ENCODE measurements at regions not wholly inside any gene's neighbourhood (a gene's known extent, or its start where the extent isn't known, plus 50 kb on each side); places are given as distances from the start of the nearest gene placed in this dataset.
"Not testable (repeated sequence)": the region's sequence is repeated elsewhere in the genome, so short reads cannot be mapped to it uniquely, and the experiment has no call there.

GRCh38 chr13:37956536-37956935, 87.0 kb upstream of the TRPC4 start:
- Mint-ChIP-seq H3K4me3 (no peak overlapping the region), H3K27ac (no peak overlapping the region), H3K4me1 (no peaks in the 10 kb centered on the region), H3K9me3 (ENCODE audit: low read depth) (peaks cover 3% of the 10 kb centered on the region), H3K36me3 (no peaks in the 10 kb centered on the region), H3K27me3 (no peaks in the 10 kb centered on the region)
- DNase-seq (no peak), ATAC-seq (no peak)
- CTCF ChIA-PET: no interaction called here

- H3K4me1 Mint-ChIP-seq; H3K9me3 Mint-ChIP-seq (ENCODE audit: low read depth); H3K4me3 Mint-ChIP-seq; CTCF ChIA-PET; ATAC-seq; H3K36me3 Mint-ChIP-seq; H3K27ac Mint-ChIP-seq; DNase-seq; H3K27me3 Mint-ChIP-seq: not testable (repeated sequence)
Measured at GRCh38 chr13:37954597-37954996, 85.0 kb upstream of the TRPC4 start.

GRCh38 chr13:37954191-37954590, 84.6 kb upstream of the TRPC4 start:
- ATAC-seq (no peak), DNase-seq (no peak)
- Mint-ChIP-seq H3K4me1 (no peaks in the 10 kb centered on the region), H3K9me3 (ENCODE audit: low read depth) (peaks cover 1% of the 10 kb centered on the region), H3K4me3 (no peak overlapping the region), H3K36me3 (no peaks in the 10 kb centered on the region), H3K27ac (no peak overlapping the region), H3K27me3 (no peaks in the 10 kb centered on the region)
- CTCF ChIA-PET: no interaction called here

GRCh38 chr13:37953696-37954095, 84.1 kb upstream of the TRPC4 start:
- CTCF ChIA-PET: no interaction called here
- no peak for ATAC-seq

GRCh38 chr13:37950016-37950415, 80.4 kb upstream of the TRPC4 start:
- DNase-seq (no peak), ATAC-seq (no peak)
- Mint-ChIP-seq H3K36me3 (no peaks in the 10 kb centered on the region), H3K4me1 (no peaks in the 10 kb centered on the region), H3K9me3 (ENCODE audit: low read depth) (peaks cover 5% of the 10 kb centered on the region), H3K4me3 (no peak overlapping the region), H3K27me3 (no peaks in the 10 kb centered on the region), H3K27ac (no peak overlapping the region)
- CTCF ChIA-PET: no interaction called here

More at GRCh38 chr13:37953696-37954095, 84.1 kb upstream of the TRPC4 start:
- Mint-ChIP-seq H3K4me1 (no peaks in the 10 kb centered on the region), H3K9me3 (ENCODE audit: low read depth) (no peaks in the 10 kb centered on the region), H3K4me3 (no peak overlapping the region), H3K27me3 (no peaks in the 10 kb centered on the region), H3K36me3 (no peaks in the 10 kb centered on the region), H3K27ac (no peak overlapping the region)
- DNase-seq: no peak

GRCh38 chr13:37947419-37948140, 78.0 kb upstream of the TRPC4 start:
- Mint-ChIP-seq H3K4me1 (no peaks in the 10 kb centered on the region), H3K4me3 (no peak overlapping the region), H3K36me3 (no peaks in the 10 kb centered on the region), H3K27ac (no peak overlapping the region), H3K9me3 (ENCODE audit: low read depth) (peaks cover 5% of the 10 kb centered on the region), H3K27me3 (no peaks in the 10 kb centered on the region)
- ATAC-seq (no peak), DNase-seq (no peak)
- CTCF ChIA-PET: no interaction called here

GRCh38 chr13:37945651-37946575, 76.3 kb upstream of the TRPC4 start:
- H3K27ac Mint-ChIP-seq: no peak overlapping the region
- no peak overlapping the region for H3K4me3 Mint-ChIP-seq
- H3K9me3 Mint-ChIP-seq (ENCODE audit: low read depth): peaks cover 5% of the 10 kb centered on the region
- no peaks in the 10 kb centered on the region for H3K36me3 Mint-ChIP-seq
- H3K4me1 Mint-ChIP-seq: no peaks in the 10 kb centered on the region
- ATAC-seq: no peak
- CTCF ChIA-PET: no interaction called here
- DNase-seq: no peak
- no peaks in the 10 kb centered on the region for H3K27me3 Mint-ChIP-seq

GRCh38 chr13:37944869-37945442, 75.4 kb upstream of the TRPC4 start:
- CTCF ChIA-PET: no interaction called here
- DNase-seq: no peak
- ATAC-seq: no peak
- Mint-ChIP-seq H3K9me3 (ENCODE audit: low read depth) (peaks cover 5% of the 10 kb centered on the region), H3K27me3 (no peaks in the 10 kb centered on the region), H3K4me3 (no peak overlapping the region), H3K4me1 (no peaks in the 10 kb centered on the region), H3K27ac (no peak overlapping the region), H3K36me3 (no peaks in the 10 kb centered on the region)

GRCh38 chr13:37944081-37944868, 74.7 kb upstream of the TRPC4 start:
- ATAC-seq: no peak
- H3K4me3 Mint-ChIP-seq: no peak overlapping the region
- no peaks in the 10 kb centered on the region for H3K4me1 Mint-ChIP-seq
- H3K27me3 Mint-ChIP-seq: no peaks in the 10 kb centered on the region
- CTCF ChIA-PET: no interaction called here
- no peak for DNase-seq
- H3K27ac Mint-ChIP-seq: no peak overlapping the region
- H3K9me3 Mint-ChIP-seq (ENCODE audit: low read depth): peaks cover 5% of the 10 kb centered on the region
- H3K36me3 Mint-ChIP-seq: no peaks in the 10 kb centered on the region

- H3K4me1 Mint-ChIP-seq: no peaks in the 10 kb centered on the region
- DNase-seq: no peak
- peaks cover 3% of the 10 kb centered on the region for H3K9me3 Mint-ChIP-seq (ENCODE audit: low read depth)
- ATAC-seq: no peak
- H3K27ac Mint-ChIP-seq: no peak overlapping the region
- CTCF ChIA-PET: no interaction called here
- no peak overlapping the region for H3K4me3 Mint-ChIP-seq
- no peaks in the 10 kb centered on the region for H3K27me3 Mint-ChIP-seq
- no peaks in the 10 kb centered on the region for H3K36me3 Mint-ChIP-seq
Measured at GRCh38 chr13:37942929-37943328, 73.4 kb upstream of the TRPC4 start.

GRCh38 chr13:37934339-37935191, 65.0 kb upstream of the TRPC4 start:
- H3K27me3 Mint-ChIP-seq: no peaks in the 10 kb centered on the region
- peaks cover 2% of the 10 kb centered on the region for H3K9me3 Mint-ChIP-seq (ENCODE audit: low read depth)
- DNase-seq (no peak), ATAC-seq (no peak)
- CTCF ChIA-PET: no interaction called here
- no peaks in the 10 kb centered on the region for H3K4me1 Mint-ChIP-seq
- H3K36me3 Mint-ChIP-seq: no peaks in the 10 kb centered on the region
- H3K27ac Mint-ChIP-seq: no peak overlapping the region
- H3K4me3 Mint-ChIP-seq: no peak overlapping the region

- Mint-ChIP-seq H3K27me3 (no peaks in the 10 kb centered on the region), H3K4me3 (no peak overlapping the region), H3K4me1 (no peaks in the 10 kb centered on the region), H3K27ac (no peak overlapping the region), H3K9me3 (ENCODE audit: low read depth) (no peaks in the 10 kb centered on the region), H3K36me3 (no peaks in the 10 kb centered on the region)
- DNase-seq (no peak), ATAC-seq (no peak)
- CTCF ChIA-PET: no interaction called here
Measured at GRCh38 chr13:37929308-37929707, 59.7 kb upstream of the TRPC4 start.

- CTCF ChIA-PET: no interaction called here
- H3K9me3 Mint-ChIP-seq (ENCODE audit: low read depth): no peaks in the 10 kb centered on the region
- no peaks in the 10 kb centered on the region for H3K36me3 Mint-ChIP-seq
- H3K27ac Mint-ChIP-seq: no peak overlapping the region
- no peaks in the 10 kb centered on the region for H3K27me3 Mint-ChIP-seq
- H3K4me3 Mint-ChIP-seq: no peak overlapping the region
- H3K4me1 Mint-ChIP-seq: no peaks in the 10 kb centered on the region
- DNase-seq: no peak
- no peak for ATAC-seq
Measured at GRCh38 chr13:37927561-37927960, 58.0 kb upstream of the TRPC4 start.
